ENCODE measurements at regions not wholly inside any gene's neighbourhood (a gene's known extent, or its start where the extent isn't known, plus 50 kb on each side); places are given as distances from the start of the nearest gene placed in this dataset.

- H3K36me3 ChIP-seq (ENCODE audit: control insufficient read depth, insufficient read depth, low read length), result no peaks in the 10 kb centered on the region
- Mint-ChIP-seq H3K4me3 (no peak overlapping the region), H3K9me3 (peaks cover 0 to 10% (median 7%) of the 10 kb centered on the region in 7 donors), H3K27ac (no peak overlapping the region), H3K4me1 (no peaks in the 10 kb centered on the region), H3K36me3 (no peaks in the 10 kb centered on the region), H3K27me3 (no peaks in the 10 kb centered on the region)
- no peak overlapping the region for H3K4me3 ChIP-seq (ENCODE audit: low read depth, low read length)
- DNase-seq (no peak), ATAC-seq (ENCODE audit: low read depth in 2 of 2) (no peak)
- no peak overlapping the region for H3K27ac ChIP-seq (ENCODE audit: insufficient read depth, low read length, poor library complexity, severe bottlenecking)
- no peaks in the 10 kb centered on the region for H3K9me3 ChIP-seq (ENCODE audit: control insufficient read depth in 2 of 2, low read length in 2 of 2)
- no peaks in the 10 kb centered on the region for H3K27me3 ChIP-seq (ENCODE audit: control insufficient read depth, insufficient read depth, low read length)
- no peaks in the 10 kb centered on the region for H3K4me1 ChIP-seq (ENCODE audit: control insufficient read depth, insufficient read depth, low read length, poor library complexity, severe bottlenecking)
Measured at GRCh38 chr9:118163751-118164150, 459.5 kb downstream of the TLR4 start.

- no peaks in the 10 kb centered on the region for H3K4me1 ChIP-seq (ENCODE audit: control insufficient read depth, insufficient read depth, low read length, poor library complexity, severe bottlenecking)
- H3K36me3 ChIP-seq (ENCODE audit: control insufficient read depth, insufficient read depth, low read length), result no peaks in the 10 kb centered on the region
- H3K4me3 ChIP-seq (ENCODE audit: low read depth, low read length), result no peak overlapping the region
- DNase-seq, result no peak
- Mint-ChIP-seq H3K27me3 (no peaks in the 10 kb centered on the region), H3K36me3 (no peaks in the 10 kb centered on the region), H3K27ac (no peak overlapping the region), H3K4me3 (no peak overlapping the region), H3K4me1 (no peaks in the 10 kb centered on the region), H3K9me3 (peaks cover 0 to 8% (median 4%) of the 10 kb centered on the region in 7 donors)
- H3K27ac ChIP-seq (ENCODE audit: insufficient read depth, low read length, poor library complexity, severe bottlenecking), result no peak overlapping the region
- H3K27me3 ChIP-seq (ENCODE audit: control insufficient read depth, insufficient read depth, low read length), result no peaks in the 10 kb centered on the region
- no peak for ATAC-seq (ENCODE audit: low read depth in 2 of 2)
- no peaks in the 10 kb centered on the region for H3K9me3 ChIP-seq (ENCODE audit: control insufficient read depth in 2 of 2, low read length in 2 of 2)
Measured at GRCh38 chr9:118165451-118165850, 461.2 kb downstream of the TLR4 start.

DNA sequence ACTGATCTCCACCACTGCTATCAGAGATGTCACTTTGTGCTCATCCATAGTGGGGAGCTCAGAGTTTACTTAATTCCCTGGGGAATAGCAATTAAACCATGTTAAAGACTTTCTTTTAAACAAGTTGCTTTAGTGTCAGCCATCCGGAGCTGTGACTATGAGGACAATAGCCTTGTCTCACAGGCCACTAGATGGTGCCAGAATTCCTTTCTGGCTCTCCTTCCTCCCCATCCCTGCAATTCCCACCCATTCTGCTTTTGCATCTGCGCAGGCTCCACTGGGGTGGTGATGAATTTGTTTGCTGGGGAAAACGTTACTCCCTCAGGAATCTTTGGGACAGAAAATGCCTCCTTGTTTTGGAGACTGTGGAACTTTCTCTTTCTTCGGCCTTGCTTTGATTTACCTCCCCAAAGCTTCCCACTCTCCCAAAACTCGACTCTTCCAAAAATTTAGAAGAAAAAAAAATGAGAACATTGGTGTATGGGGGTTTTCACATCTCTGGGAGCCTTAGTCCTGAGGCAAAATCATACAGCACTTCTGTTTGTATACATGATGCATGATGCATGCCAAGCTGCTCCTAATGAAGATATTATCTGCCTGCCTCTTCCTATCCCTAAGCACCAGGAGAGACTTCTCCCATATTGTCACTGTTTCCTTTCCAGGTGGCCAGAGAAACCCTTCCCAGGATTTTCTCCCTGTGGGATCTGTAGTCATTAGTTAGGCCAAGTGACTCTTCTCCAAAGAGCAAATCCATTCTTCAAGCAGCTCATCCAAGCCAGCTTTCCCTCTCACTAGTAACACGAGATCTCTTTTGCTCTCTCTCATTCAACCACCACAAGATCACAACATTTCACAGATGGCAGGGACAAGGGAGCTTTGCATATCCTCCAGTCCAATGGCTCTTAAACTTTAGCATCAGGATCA lies 466.1 kb downstream of the TLR4 start:
- ATAC-seq (ENCODE audit: low read depth in 2 of 2) (no peak), DNase-seq (no peak)
- Mint-ChIP-seq H3K4me1 (no peaks in the 10 kb centered on the region), H3K4me3 (no peak overlapping the region), H3K27ac (no peak overlapping the region), H3K27me3 (no peaks in the 10 kb centered on the region), H3K9me3 (peaks cover 0 to 7% (median 0%) of the 10 kb centered on the region in 7 donors), H3K36me3 (no peaks in the 10 kb centered on the region)
- no peak overlapping the region for H3K4me3 ChIP-seq (ENCODE audit: low read depth, low read length)
- no peaks in the 10 kb centered on the region for H3K4me1 ChIP-seq (ENCODE audit: control insufficient read depth, insufficient read depth, low read length, poor library complexity, severe bottlenecking)
- H3K27me3 ChIP-seq (ENCODE audit: control insufficient read depth, insufficient read depth, low read length), result no peaks in the 10 kb centered on the region
- no peaks in the 10 kb centered on the region for H3K36me3 ChIP-seq (ENCODE audit: control insufficient read depth, insufficient read depth, low read length)
- H3K9me3 ChIP-seq (ENCODE audit: control insufficient read depth in 2 of 2, low read length in 2 of 2), result no peaks in the 10 kb centered on the region
- no peak overlapping the region for H3K27ac ChIP-seq (ENCODE audit: insufficient read depth, low read length, poor library complexity, severe bottlenecking)

- H3K27ac Mint-ChIP-seq, result no peak overlapping the region
- peaks cover 0 to 8% (median 2%) of the 10 kb centered on the region in 7 donors for H3K9me3 Mint-ChIP-seq
- Histone ChIP-seq H3K4me3 (ENCODE audit: low read depth, low read length) (no peak overlapping the region), H3K4me1 (ENCODE audit: control insufficient read depth, insufficient read depth, low read length, poor library complexity, severe bottlenecking) (no peaks in the 10 kb centered on the region), H3K36me3 (ENCODE audit: control insufficient read depth, insufficient read depth, low read length) (no peaks in the 10 kb centered on the region), H3K27ac (ENCODE audit: insufficient read depth, low read length, poor library complexity, severe bottlenecking) (no peak overlapping the region), H3K27me3 (ENCODE audit: control insufficient read depth, insufficient read depth, low read length) (no peaks in the 10 kb centered on the region), H3K9me3 (ENCODE audit: control insufficient read depth in 2 of 2, low read length in 2 of 2) (no peaks in the 10 kb centered on the region)
- H3K36me3 Mint-ChIP-seq, result no peaks in the 10 kb centered on the region
- H3K4me1 Mint-ChIP-seq, result no peaks in the 10 kb centered on the region
- no peak for ATAC-seq (ENCODE audit: low read depth in 2 of 2)
- no peaks in the 10 kb centered on the region for H3K27me3 Mint-ChIP-seq
- no peak for DNase-seq
- no peak overlapping the region for H3K4me3 Mint-ChIP-seq
Measured at GRCh38 chr9:118177241-118177640, 473.0 kb downstream of the TLR4 start.

DNA sequence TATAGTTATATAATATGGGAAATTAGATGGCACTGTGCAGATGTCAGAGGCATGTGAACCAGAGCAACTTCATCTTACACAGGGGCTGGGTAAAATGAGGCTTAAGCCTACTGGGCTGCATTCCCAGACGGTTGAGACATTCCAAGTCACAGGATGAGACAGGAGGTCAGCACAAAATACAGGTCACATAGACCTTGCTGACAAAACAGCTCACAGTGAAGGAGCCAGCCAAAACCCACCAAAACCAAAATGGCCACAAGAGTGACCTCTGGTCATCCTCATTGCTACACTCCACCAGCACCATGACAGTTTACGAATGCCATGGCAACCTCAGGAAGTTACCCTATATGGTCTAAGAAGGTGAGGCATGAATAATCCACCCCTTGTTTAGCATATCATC lies 479.4 kb downstream of the TLR4 start:
- H3K4me3 Mint-ChIP-seq, result no peak overlapping the region
- H3K36me3 Mint-ChIP-seq, result no peaks in the 10 kb centered on the region
- H3K4me3 ChIP-seq (ENCODE audit: low read depth, low read length), result no peak overlapping the region
- ATAC-seq (ENCODE audit: low read depth in 2 of 2), result no peak
- H3K36me3 ChIP-seq (ENCODE audit: control insufficient read depth, insufficient read depth, low read length), result no peaks in the 10 kb centered on the region
- H3K9me3 Mint-ChIP-seq, result peaks cover 0 to 14% (median 2%) of the 10 kb centered on the region in 7 donors
- H3K4me1 ChIP-seq (ENCODE audit: control insufficient read depth, insufficient read depth, low read length, poor library complexity, severe bottlenecking), result no peaks in the 10 kb centered on the region
- no peaks in the 10 kb centered on the region for H3K9me3 ChIP-seq (ENCODE audit: control insufficient read depth in 2 of 2, low read length in 2 of 2)
- no peak for DNase-seq
- H3K27me3 ChIP-seq (ENCODE audit: control insufficient read depth, insufficient read depth, low read length), result no peaks in the 10 kb centered on the region
- no peak overlapping the region for H3K27ac ChIP-seq (ENCODE audit: insufficient read depth, low read length, poor library complexity, severe bottlenecking)
- H3K4me1 Mint-ChIP-seq, result no peaks in the 10 kb centered on the region
- H3K27me3 Mint-ChIP-seq, result no peaks in the 10 kb centered on the region
- no peak overlapping the region for H3K27ac Mint-ChIP-seq

- Mint-ChIP-seq H3K4me1 (no peaks in the 10 kb centered on the region), H3K27me3 (no peaks in the 10 kb centered on the region), H3K36me3 (no peaks in the 10 kb centered on the region), H3K4me3 (no peak overlapping the region), H3K9me3 (peaks cover 0 to 9% (median 0%) of the 10 kb centered on the region in 7 donors), H3K27ac (no peak overlapping the region)
- Histone ChIP-seq H3K4me3 (ENCODE audit: low read depth, low read length) (no peak overlapping the region), H3K36me3 (ENCODE audit: control insufficient read depth, insufficient read depth, low read length) (no peaks in the 10 kb centered on the region), H3K9me3 (ENCODE audit: control insufficient read depth in 2 of 2, low read length in 2 of 2) (peaks cover 0 to 8% of the 10 kb centered on the region in 2 experiments), H3K27me3 (ENCODE audit: control insufficient read depth, insufficient read depth, low read length) (no peaks in the 10 kb centered on the region), H3K4me1 (ENCODE audit: control insufficient read depth, insufficient read depth, low read length, poor library complexity, severe bottlenecking) (no peaks in the 10 kb centered on the region), H3K27ac (ENCODE audit: insufficient read depth, low read length, poor library complexity, severe bottlenecking) (no peak overlapping the region)
- no peak for DNase-seq
- ATAC-seq (ENCODE audit: low read depth in 2 of 2), result no peak
Measured at GRCh38 chr9:118187408-118187807, 483.2 kb downstream of the TLR4 start.

GRCh38 chr9:118189615-118190014 lies 485.4 kb downstream of the TLR4 start:
- Histone ChIP-seq H3K9me3 (ENCODE audit: control insufficient read depth in 2 of 2, low read length in 2 of 2) (peaks cover 0 to 8% of the 10 kb centered on the region in 2 experiments), H3K27me3 (ENCODE audit: control insufficient read depth, insufficient read depth, low read length) (no peaks in the 10 kb centered on the region), H3K27ac (ENCODE audit: insufficient read depth, low read length, poor library complexity, severe bottlenecking) (no peak overlapping the region), H3K4me1 (ENCODE audit: control insufficient read depth, insufficient read depth, low read length, poor library complexity, severe bottlenecking) (no peaks in the 10 kb centered on the region), H3K36me3 (ENCODE audit: control insufficient read depth, insufficient read depth, low read length) (no peaks in the 10 kb centered on the region), H3K4me3 (ENCODE audit: low read depth, low read length) (no peak overlapping the region)
- Mint-ChIP-seq H3K27me3 (no peaks in the 10 kb centered on the region), H3K4me3 (no peak overlapping the region), H3K27ac (no peak overlapping the region), H3K9me3 (peaks cover 0 to 6% (median 3%) of the 10 kb centered on the region in 7 donors), H3K4me1 (no peaks in the 10 kb centered on the region), H3K36me3 (no peaks in the 10 kb centered on the region)
- ATAC-seq (ENCODE audit: low read depth in 2 of 2) (no peak), DNase-seq (no peak)

GRCh38 chr9:118192807-118193206 lies 488.6 kb downstream of the TLR4 start:
- Mint-ChIP-seq H3K9me3 (peaks cover 0 to 12% (median 5%) of the 10 kb centered on the region in 7 donors), H3K27ac (no peak overlapping the region), H3K27me3 (no peaks in the 10 kb centered on the region), H3K4me1 (no peaks in the 10 kb centered on the region), H3K4me3 (no peak overlapping the region), H3K36me3 (no peaks in the 10 kb centered on the region)
- Histone ChIP-seq H3K27ac (ENCODE audit: insufficient read depth, low read length, poor library complexity, severe bottlenecking) (no peak overlapping the region), H3K4me1 (ENCODE audit: control insufficient read depth, insufficient read depth, low read length, poor library complexity, severe bottlenecking) (no peaks in the 10 kb centered on the region), H3K9me3 (ENCODE audit: control insufficient read depth in 2 of 2, low read length in 2 of 2) (peaks cover 0 to 8% of the 10 kb centered on the region in 2 experiments), H3K4me3 (ENCODE audit: low read depth, low read length) (no peak overlapping the region), H3K36me3 (ENCODE audit: control insufficient read depth, insufficient read depth, low read length) (no peaks in the 10 kb centered on the region), H3K27me3 (ENCODE audit: control insufficient read depth, insufficient read depth, low read length) (no peaks in the 10 kb centered on the region)
- ATAC-seq (ENCODE audit: low read depth in 2 of 2) (no peak), DNase-seq (no peak)
